ENCODE measurements at regions not wholly inside any gene's neighbourhood (a gene's known extent, or its start where the extent isn't known, plus 50 kb on each side); places are given as distances from the start of the nearest gene placed in this dataset.

- no peaks in the 10 kb centered on the region for H3K27me3 ChIP-seq
- TF ChIP-seq, protein P1, sequence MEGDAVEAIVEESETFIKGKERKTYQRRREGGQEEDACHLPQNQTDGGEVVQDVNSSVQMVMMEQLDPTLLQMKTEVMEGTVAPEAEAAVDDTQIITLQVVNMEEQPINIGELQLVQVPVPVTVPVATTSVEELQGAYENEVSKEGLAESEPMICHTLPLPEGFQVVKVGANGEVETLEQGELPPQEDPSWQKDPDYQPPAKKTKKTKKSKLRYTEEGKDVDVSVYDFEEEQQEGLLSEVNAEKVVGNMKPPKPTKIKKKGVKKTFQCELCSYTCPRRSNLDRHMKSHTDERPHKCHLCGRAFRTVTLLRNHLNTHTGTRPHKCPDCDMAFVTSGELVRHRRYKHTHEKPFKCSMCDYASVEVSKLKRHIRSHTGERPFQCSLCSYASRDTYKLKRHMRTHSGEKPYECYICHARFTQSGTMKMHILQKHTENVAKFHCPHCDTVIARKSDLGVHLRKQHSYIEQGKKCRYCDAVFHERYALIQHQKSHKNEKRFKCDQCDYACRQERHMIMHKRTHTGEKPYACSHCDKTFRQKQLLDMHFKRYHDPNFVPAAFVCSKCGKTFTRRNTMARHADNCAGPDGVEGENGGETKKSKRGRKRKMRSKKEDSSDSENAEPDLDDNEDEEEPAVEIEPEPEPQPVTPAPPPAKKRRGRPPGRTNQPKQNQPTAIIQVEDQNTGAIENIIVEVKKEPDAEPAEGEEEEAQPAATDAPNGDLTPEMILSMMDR (IDR thresholded peaks at IDR 0.05), result no peak
- no peak for TF ChIP-seq POLR2A (IDR thresholded peaks at IDR 0.05)
- H3K36me3 ChIP-seq, result no peaks in the 10 kb centered on the region
- H3K9me3 ChIP-seq, result peaks cover 0 to 3% (median 0%) of the 10 kb centered on the region in 4 donors
- H3K4me3 ChIP-seq, result no peak overlapping the region
- no peak for DNase-seq
- no peak overlapping the region for H3K27ac ChIP-seq
- no peaks in the 10 kb centered on the region for H3K4me1 ChIP-seq
These were observed 282.1 kb upstream of the PPP2R2D start for GRCh38 chr10:131618587-131619267.

- H3K4me3 ChIP-seq, result no peak overlapping the region
- DNase-seq, result no peak
- H3K27ac ChIP-seq, result no peak overlapping the region
- no peaks in the 10 kb centered on the region for H3K36me3 ChIP-seq
- peaks cover 0 to 3% (median 0%) of the 10 kb centered on the region in 4 donors for H3K9me3 ChIP-seq
- H3K4me1 ChIP-seq, result no peaks in the 10 kb centered on the region
- TF ChIP-seq, protein P1 (IDR thresholded peaks at IDR 0.05), result no peak
- no peak for TF ChIP-seq POLR2A (IDR thresholded peaks at IDR 0.05)
- no peaks in the 10 kb centered on the region for H3K27me3 ChIP-seq
These were observed 280.5 kb upstream of the PPP2R2D start for GRCh38 chr10:131620314-131620713.

DNA sequence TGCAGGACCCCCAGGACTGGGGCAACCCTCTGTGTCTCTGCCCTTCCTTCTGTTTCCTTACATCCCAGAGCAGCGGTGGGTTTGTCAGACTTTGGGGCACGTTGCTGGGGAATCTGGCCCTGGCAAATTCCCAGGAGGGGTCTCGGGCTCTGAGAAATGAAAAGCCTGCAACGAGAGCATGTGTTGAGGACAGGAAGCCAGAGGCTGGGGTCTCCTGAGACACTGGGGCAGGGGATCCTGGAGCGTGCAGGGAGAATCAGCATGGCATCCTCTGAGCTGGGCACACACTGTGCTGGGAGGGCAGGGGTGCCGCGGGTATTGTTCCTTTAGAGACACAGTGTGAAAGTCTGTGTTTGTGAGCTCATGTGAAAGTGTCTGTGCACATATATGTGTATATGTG lies 279.9 kb upstream of the PPP2R2D start:
- Histone ChIP-seq H3K4me1 (no peaks in the 10 kb centered on the region), H3K27ac (no peak overlapping the region), H3K27me3 (no peaks in the 10 kb centered on the region), H3K4me3 (no peak overlapping the region), H3K36me3 (no peaks in the 10 kb centered on the region), H3K9me3 (peaks cover 0 to 3% (median 0%) of the 10 kb centered on the region in 4 donors)
- no peak for DNase-seq
- no peak for TF ChIP-seq POLR2A (IDR thresholded peaks at IDR 0.05)
- TF ChIP-seq, protein P1 (IDR thresholded peaks at IDR 0.05), result no peak

GRCh38 chr10:131621784-131622624 lies 278.8 kb upstream of the PPP2R2D start:
- Histone ChIP-seq H3K36me3 (no peaks in the 10 kb centered on the region), H3K4me1 (no peaks in the 10 kb centered on the region), H3K27me3 (no peaks in the 10 kb centered on the region), H3K9me3 (peaks cover 0 to 3% (median 0%) of the 10 kb centered on the region in 4 donors), H3K4me3 (no peak overlapping the region), H3K27ac (no peak overlapping the region)
- TF ChIP-seq POLR2A (IDR thresholded peaks at IDR 0.05), result no peak
- TF ChIP-seq, protein P1 (IDR thresholded peaks at IDR 0.05), result no peak
- DNase-seq, result no peak

DNA sequence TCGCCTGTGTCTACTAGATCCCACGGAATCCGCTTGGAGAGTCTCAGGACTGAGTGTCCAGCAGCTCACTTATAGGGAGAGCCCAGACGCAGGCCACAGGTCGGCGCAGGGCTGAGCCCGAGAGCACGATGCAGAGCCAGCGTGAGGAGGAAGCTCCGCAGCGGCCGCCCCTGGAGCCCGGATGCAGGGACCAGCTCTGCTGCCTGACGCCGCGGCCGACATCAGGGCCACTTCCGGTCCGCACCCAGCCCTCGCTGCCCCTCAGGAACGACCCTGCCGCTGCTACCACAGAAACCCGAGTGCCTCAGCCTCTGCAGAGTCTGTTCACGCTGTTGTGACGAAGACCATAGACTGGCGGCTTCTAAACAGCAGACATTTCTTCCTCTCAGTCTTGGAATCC lies 275.8 kb upstream of the PPP2R2D start:
- TF ChIP-seq POLR2A (IDR thresholded peaks at IDR 0.05), result no peak
- TF ChIP-seq, protein P1 (IDR thresholded peaks at IDR 0.05), result no peak
- Histone ChIP-seq H3K9me3 (no peaks in the 10 kb centered on the region), H3K27ac (no peak overlapping the region), H3K4me1 (no peaks in the 10 kb centered on the region), H3K36me3 (no peaks in the 10 kb centered on the region), H3K4me3 (no peak overlapping the region), H3K27me3 (no peaks in the 10 kb centered on the region)
- no peak for DNase-seq

All from Peyer's patch (tissue), 4 donors.